ENCODE measurements at regions not wholly inside any gene's neighbourhood (a gene's known extent, or its start where the extent isn't known, plus 50 kb on each side); places are given as distances from the start of the nearest gene placed in this dataset.

DNA sequence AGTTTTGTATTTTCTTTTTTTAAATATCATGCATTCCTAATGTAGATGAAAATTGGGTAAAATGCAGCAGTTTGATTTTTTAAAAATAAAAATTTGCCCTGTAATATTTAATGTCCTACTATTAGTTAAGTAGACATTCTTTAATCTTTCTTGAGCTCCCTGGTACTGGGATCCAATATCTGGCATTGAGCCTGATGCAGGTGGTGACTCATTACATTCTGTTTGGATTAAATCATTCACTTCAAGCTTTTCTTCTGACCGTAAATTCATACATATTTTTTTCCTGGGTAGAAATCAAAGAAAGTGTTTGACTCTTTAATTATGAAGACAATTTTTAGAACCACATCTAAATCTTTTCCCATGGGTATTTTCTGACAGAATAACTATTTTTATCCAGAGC is 768.8 kb upstream of the SLC35B3 start:
- peak; percentile 84 for DNase-seq (ENCODE audit: low read depth, low spot score)

GRCh38 chr6:9200712-9201111 is 765.4 kb upstream of the SLC35B3 start:
- no peak for DNase-seq (ENCODE audit: low read depth, low spot score)

DNA sequence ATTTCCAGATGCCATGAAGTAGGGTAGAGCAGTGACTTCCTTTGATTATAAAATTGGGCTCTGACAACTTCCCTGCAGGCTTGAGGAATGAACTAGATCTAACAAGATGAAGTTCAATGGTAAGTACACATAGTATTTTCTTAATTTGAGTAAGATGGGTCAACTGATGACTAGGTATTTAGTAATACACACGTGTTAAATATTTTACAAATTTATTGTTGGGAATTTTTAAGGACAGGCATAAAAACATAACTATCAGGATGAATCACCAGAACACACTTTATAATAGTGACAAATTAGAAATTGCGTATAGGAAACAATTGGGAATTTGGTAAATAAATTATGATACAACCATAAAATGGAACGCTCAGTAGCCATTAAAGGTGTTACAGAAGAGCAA is 762.4 kb upstream of the SLC35B3 start:
- DNase-seq (ENCODE audit: low read depth, low spot score), result no peak

GRCh38 chr6:9195322-9195721 is 760.0 kb upstream of the SLC35B3 start:
- DNase-seq (ENCODE audit: low read depth, low spot score), result no peak

GRCh38 chr6:9192405-9192909 is 757.1 kb upstream of the SLC35B3 start:
- DNase-seq (ENCODE audit: low read depth, low spot score), result no peak

GRCh38 chr6:9186148-9186547 is 750.8 kb upstream of the SLC35B3 start:
- no peak for DNase-seq (ENCODE audit: low read depth, low spot score)

DNA sequence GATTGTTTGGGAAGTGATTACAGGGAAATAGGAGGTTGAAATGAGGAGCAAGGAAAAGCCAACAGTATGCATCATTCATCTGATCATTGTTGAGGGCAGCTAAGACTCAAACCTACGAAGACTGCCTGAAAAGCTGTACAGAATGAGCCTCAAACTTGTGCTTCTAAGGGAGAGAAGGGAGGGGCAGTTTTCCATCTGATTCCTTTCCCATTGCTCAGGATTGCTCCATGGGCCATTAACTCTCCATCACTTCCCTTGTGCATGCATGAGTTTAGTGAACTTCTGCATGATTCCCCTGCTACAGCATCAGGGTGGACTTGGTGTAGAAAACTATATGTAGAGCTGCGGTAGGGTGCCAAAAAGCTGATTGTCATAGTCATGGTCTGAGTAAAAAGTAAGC is 742.7 kb upstream of the SLC35B3 start:
- no peak for DNase-seq (ENCODE audit: low read depth, low spot score)

DNA sequence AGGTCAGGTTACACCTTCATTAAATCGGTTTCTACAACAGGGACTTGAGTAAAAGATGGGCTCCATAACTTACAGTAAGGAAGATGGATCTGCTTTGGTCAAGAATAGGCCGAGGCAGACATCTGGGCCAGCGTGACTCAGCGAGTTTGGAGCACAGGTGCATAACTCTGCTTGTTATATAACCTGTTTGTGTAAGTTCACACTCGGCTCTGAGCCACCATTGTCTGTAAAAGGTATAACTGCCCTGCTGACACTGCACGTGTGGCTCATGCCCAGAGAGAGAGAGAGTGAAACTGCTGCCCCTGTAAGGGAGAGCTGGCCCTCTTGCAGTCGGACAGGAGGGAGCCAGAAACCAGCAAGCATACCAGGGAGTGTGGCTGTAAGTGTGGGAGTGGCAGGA is 737.9 kb upstream of the SLC35B3 start:
- no peak for DNase-seq (ENCODE audit: low read depth, low spot score)

DNA sequence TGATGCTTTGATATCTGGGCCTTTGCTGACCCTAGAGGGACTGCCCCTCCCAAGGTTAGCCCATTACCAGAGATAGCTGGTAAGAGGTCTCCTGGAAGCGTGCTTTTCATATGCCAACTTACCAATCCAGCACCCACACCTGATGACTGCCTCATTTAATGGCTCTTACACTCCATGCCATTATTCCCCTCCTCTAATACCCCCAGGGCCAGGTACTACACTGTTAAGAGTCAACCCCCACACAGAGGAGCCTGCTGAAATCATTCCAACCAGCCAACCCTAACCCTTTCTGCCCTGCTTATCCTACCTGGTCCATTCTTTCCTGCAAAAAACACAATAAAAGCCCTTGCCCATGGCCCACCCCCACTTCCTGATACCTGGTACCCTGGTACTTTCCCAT is 736.8 kb upstream of the SLC35B3 start:
- DNase-seq (ENCODE audit: low read depth, low spot score), result no peak

GRCh38 chr6:9168669-9169068 is 733.3 kb upstream of the SLC35B3 start:
- no peak for DNase-seq (ENCODE audit: low read depth, low spot score)

- DNase-seq (ENCODE audit: low read depth, low spot score), result no peak
Measured at GRCh38 chr6:9161731-9162130, 726.4 kb upstream of the SLC35B3 start.

GRCh38 chr6:9159051-9159450 is 723.7 kb upstream of the SLC35B3 start:
- DNase-seq (ENCODE audit: low read depth, low spot score), result no peak

DNA sequence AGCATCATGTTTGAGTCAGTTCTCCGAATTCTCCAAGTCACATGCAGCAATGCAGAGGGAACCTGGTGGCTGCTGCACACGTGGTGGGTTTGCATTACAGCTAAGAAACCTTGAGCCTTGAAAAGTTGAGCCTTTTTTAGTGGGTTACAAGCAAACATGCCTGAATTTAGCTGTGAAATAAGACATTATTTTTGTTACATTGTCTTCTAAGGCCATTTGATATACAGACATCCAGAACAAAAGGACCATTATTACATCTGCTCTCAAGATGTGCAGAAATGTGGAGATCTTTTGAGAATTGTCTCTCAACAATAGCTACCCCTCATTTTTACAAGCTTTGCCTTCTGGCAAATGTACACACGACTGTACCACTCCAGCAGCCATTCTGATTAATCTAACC is 720.5 kb upstream of the SLC35B3 start:
- DNase-seq (ENCODE audit: low read depth, low spot score), result no peak

- DNase-seq (ENCODE audit: low read depth, low spot score), result no peak
Measured at GRCh38 chr6:9143140-9143539, 707.8 kb upstream of the SLC35B3 start.

DNA sequence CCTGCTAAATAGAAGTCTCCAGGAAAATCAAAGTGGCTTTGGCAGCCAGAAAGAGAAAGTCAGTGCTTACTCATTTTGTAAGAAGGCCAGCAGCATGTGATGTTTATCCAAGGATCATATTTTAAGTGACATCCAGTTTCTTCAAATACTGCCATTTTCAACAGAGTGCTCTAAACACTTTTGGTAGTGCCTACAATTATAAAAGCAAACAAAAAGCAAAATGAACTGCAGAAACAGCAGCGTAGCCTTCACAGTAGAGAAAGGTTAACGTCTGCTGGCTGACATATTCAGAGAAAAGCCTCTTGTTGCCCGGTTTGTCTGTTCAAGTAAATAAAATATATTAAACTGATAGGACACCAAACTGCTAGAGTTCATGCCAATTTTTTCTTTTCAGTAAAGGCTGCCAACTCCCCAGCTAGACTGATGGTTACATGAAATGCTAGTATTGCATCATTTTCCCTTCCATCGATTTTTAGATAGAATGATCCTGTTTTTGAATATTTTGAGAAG is 705.7 kb upstream of the SLC35B3 start:
- DNase-seq (ENCODE audit: low read depth, low spot score), result peak; percentile 20

DNA sequence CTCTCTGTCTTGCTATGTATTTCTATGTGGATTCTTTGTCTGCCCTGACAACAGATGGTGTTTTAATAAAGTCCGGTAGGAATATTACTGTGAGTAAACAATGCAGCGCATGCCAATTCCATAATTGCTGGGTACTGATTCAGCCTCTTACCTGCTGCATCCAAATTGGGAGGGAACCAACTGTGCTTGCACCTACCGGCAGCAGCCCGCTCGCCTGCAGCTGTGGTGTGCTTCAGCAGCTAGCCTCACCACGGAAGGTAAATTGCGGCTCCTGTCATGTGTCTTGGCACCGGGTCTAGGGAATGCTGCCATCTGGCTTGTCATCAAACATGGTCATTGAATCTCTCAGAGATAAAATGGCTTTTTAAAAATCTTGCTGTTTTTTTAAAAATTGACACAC is 704.8 kb upstream of the SLC35B3 start:
- peak; percentile 32 for DNase-seq (ENCODE audit: low read depth, low spot score)

- peak; percentile 44 for DNase-seq (ENCODE audit: low read depth, low spot score)
Measured at GRCh38 chr6:9139746-9140145, 704.4 kb upstream of the SLC35B3 start.

DNA sequence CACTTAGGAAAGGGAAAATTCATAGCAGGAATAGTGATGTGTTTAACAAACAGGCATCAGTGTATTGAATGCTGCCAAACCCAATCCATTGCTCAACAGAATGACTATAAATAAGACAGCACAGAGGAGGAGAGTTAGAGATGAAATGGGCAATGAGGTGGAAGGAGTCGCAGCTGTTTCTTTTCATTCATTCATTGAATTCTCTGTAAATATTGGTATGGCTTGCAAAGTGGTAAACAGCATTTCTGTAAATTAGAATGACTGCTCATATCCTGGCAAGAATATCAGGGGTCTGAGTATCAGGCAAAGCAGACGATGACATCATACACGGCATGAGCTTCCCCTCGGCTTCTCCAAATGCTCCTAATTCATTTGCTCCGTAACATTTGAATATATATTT is 703.6 kb upstream of the SLC35B3 start:
- DNase-seq (ENCODE audit: low read depth, low spot score), result no peak

- DNase-seq (ENCODE audit: low read depth, low spot score), result no peak
Measured at GRCh38 chr6:9136141-9136822, 700.9 kb upstream of the SLC35B3 start.

GRCh38 chr6:9131616-9132015 is 696.3 kb upstream of the SLC35B3 start:
- no peak for DNase-seq (ENCODE audit: low read depth, low spot score)

- DNase-seq (ENCODE audit: low read depth, low spot score), result no peak
Measured at GRCh38 chr6:9131201-9131600, 695.9 kb upstream of the SLC35B3 start.

DNA sequence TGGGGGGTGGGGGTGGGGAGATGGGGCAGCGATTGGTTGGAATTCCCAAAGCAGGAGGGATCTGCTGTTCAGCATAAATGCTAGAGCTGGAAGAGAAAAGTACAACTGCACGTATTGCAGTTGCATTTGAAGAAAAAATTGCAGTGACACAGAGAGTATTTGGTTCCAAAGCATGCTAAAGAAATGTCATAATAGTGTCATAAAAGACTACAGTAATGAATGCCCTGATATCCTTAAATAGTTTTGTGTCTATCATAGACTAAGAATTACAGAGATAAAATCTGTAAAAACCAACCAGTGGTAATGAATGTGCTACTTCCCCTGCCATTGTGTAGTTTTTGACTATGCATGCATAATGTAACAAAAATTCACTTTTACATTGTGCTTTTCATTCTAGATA is 693.6 kb upstream of the SLC35B3 start:
- DNase-seq (ENCODE audit: low read depth, low spot score), result no peak

DNA sequence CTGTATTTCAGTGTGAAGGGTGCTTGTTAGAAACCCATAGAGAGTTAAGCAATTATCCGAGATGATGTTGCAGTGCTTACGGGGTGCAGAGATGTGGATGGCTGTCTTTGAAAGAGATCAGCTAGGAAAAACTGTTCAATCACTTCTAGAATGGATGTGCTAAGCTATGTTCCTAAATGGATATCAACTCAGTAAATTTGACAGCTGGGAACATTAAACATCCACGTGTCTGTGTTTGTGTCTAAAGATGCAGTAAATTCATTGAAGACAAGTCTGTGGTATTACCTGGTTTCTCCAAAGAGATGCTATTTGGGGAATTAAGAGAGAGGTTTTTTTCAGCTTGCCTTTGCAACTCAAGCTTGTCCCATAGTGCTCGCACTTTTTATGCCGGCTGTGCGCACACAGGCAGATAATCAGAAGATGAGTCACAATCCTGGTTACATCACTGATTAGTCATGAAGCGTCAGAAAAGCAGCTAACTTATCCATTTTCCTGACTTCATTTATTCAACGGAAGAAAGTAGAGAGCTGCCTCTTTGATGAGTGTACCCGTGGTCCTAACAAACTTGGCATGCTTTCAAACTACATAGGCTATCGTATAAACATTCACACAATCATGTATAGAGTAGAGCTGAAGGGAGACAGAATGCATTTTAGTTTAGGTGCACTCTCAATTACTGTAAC is 691.7 kb upstream of the SLC35B3 start:
- DNase-seq (ENCODE audit: low read depth, low spot score), result peak; percentile 87

Data from astrocyte of the hippocampus (primary cell).